COLO829 (cell line): ENCODE measurements at regions not wholly inside any gene's neighbourhood (a gene's known extent, or its start where the extent isn't known, plus 50 kb on each side); places are given as distances from the start of the nearest gene placed in this dataset.
"Not testable (repeated sequence)": the region's sequence is repeated elsewhere in the genome, so short reads cannot be mapped to it uniquely, and the experiment has no call there.

ENCODE experiments used
- DNase-seq: peaks from one replicate; pipeline ENCODE4 v3.0.0; 2012; ENCODE audit warnings: low spot score

GRCh38 chr14:38404616-38405015 is 148.7 kb upstream of the CLEC14A start:
- DNase-seq, result no peak

- no peak for DNase-seq
Observed at GRCh38 chr14:38404100-38404541, 148.2 kb upstream of the CLEC14A start.

- no peak for DNase-seq
Observed at GRCh38 chr14:38400751-38401150, 144.9 kb upstream of the CLEC14A start.

DNA sequence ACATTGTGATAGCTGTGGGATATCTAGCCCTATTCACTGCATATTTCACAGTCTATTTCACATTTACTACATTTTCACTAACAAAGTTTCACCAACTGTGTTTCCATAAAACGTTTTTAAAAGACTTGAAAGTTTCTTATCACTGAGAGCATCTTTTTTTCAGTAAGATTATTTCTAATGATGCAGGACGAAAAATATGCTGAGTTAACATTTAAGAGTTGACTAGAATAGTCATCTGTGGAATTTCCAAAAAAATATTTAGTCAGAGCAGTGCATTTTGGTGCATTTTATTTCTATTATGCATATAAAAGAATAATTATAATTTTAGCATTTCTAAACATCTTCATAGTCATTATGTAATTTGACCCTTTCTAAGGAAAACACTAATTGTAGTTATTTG is 143.8 kb upstream of the CLEC14A start:
- no peak for DNase-seq

- no peak for DNase-seq
Observed at GRCh38 chr14:38394767-38395166, 138.9 kb upstream of the CLEC14A start.

GRCh38 chr14:38394064-38394463 is 138.2 kb upstream of the CLEC14A start:
- DNase-seq, result no peak

- no peak for DNase-seq
Observed at GRCh38 chr14:38391334-38391733, 135.4 kb upstream of the CLEC14A start.

DNA sequence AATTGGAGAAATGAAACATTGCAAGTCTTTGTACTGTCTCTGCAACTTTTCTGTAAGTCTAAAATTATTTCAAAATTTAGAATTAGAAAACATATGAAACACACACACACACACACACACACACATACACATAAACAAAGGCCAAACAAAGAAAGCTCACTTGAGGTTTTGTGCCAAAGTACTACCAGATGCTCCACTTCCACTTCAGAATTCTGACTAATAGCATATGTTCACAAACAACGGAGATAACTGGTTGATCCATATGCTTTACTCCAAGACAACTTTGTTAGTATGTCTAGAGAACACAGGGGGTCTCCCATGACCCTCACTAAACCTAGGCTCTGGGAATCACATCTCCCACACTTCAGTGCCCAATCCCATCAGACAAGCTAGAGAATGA is 133.8 kb upstream of the CLEC14A start:
- DNase-seq, result no peak

GRCh38 chr14:38387821-38388220 is 131.9 kb upstream of the CLEC14A start:
- no peak for DNase-seq

- no peak for DNase-seq
Observed at GRCh38 chr14:38385836-38386235, 129.9 kb upstream of the CLEC14A start.

GRCh38 chr14:38385343-38385742 is 129.4 kb upstream of the CLEC14A start:
- DNase-seq, result no peak

GRCh38 chr14:38384741-38385140 is 128.8 kb upstream of the CLEC14A start:
- no peak for DNase-seq

GRCh38 chr14:38367922-38368321 is 112.0 kb upstream of the CLEC14A start:
- DNase-seq, result no peak

GRCh38 chr14:38366374-38366773 is 110.5 kb upstream of the CLEC14A start:
- no peak for DNase-seq

DNA sequence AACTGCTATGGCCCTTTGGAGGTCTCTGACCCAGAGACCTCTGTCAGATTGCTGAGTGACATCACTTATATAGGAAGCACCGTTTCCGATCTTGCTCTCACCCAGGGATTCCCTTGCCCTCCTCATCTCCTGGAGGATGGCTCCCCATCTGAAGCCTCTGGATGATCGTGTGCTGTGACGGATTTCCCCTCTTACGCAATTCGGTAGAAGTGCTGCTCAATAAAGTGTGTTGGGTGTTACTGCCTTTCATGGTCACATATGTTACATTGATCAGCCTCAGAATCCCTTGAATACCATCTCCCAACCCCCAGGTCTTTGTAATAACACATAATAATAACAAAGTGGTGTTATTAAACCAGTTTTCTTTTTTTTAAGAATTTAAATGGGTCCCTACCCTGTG is 107.3 kb upstream of the CLEC14A start:
- DNase-seq, result no peak

DNA sequence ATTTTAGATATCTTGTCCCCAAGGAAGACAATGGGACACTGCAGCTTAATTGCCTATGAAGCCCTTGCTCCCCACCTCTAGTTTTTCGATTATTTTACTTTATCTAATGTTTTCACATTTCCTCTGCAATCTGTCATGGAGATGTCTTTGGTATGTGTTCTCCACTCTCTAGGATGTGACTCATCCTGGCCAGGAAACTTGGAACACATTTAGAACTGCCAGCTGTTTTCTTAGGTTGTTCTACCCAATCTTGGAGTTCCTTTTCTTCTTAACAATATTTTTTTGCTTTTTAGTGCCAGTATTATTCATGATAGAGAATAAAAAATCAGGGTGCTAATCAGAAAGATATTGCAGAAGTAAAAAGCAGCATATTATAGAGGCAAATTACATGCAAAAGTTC is 101.7 kb upstream of the CLEC14A start:
- no peak for DNase-seq

GRCh38 chr14:38355473-38355872 is 99.6 kb upstream of the CLEC14A start:
- DNase-seq, result not testable (repeated sequence)

DNA sequence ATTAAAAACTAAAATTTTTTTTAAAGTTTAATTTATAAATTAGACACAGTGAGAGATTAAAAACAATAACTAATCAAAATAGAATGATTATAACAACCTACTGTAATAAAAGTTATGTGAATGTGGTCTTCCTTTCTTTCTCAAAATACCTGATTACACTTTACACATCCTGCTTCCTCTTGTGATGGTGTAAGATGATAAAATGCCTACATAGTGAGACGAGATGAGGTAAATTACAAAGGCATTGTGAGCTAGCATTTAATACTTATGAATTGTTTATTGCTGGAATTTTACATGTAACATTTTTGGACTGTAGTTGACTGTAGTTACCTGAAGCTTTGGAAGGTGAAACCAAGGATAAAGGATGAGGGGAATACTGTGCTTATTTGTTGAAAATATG is 94.2 kb upstream of the CLEC14A start:
- no peak for DNase-seq

DNA sequence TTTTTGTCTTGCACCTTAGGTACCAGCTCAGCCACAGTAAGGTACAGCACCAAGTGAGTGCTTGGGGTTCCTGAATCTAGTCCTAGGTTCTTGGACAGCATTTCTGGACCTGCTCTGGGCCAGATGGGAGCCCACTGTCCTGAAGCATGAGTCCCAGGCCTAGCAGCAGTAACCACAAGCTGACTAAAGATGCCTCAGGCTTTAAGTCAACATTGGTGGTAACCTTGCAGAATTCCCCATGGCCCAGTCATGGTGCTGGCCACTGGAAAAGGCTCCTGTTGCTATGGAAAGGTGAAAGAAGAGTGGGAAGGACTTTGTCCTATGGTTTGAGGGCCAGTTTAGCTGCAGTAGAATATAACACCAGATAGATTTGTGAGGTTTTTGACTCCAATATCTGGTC is 86.9 kb upstream of the CLEC14A start:
- no peak for DNase-seq

DNA sequence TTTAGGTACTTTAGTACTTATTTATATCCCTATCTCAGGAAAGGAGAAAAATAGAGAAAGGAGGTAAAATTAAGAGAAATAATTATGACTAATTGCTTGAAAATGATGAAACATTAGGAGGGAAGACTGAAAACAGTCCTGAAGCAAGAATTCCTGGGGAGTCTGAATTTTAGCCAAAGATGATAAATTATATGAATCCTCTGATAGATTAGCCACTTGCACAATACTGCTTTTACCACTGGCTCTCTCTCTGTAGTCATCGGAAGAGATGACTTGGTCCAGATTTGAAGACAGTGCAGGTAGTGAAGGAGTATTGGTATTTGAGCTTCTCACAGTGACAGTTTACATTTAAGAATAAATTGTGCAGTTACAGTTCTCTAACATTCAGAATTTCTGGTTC is 83.8 kb upstream of the CLEC14A start:
- DNase-seq, result no peak

DNA sequence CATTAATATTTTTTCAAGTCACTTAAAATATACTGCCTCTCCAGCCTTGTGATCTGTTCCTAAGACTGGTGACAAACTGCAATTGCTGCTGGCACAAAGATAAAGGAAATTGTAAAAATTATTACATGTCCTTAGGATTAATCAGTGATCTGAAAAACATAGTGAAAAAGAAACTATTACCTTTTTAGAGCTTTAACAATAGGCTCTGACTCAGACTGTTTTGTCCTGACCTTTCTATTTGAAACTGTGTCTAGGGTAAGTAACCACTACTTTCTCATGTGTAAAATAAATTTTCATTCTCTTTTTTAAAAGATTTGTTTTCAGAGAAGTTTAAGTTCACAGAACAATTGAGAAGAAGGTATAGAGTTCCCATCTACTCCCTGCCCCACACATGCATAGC is 80.4 kb upstream of the CLEC14A start:
- no peak for DNase-seq

DNA sequence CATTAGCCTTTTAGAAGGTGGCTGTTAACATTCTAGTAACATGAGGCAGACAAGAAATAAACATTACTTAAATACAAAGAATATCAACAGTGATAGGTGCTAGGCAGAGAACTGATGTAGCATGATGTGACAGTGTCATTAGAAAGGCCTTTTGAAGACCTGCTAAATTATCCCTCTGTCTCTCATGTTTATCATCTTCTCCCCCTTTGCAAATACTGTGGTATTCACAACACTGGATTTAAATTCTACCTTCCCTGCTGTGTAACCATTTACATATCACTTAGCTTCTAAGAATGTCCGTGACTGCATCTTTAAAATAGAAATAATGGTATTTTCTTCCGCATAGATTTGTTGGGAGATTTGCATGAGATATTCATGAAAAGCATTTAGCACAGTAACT is 74.4 kb upstream of the CLEC14A start:
- DNase-seq, result no peak

- no peak for DNase-seq
Observed at GRCh38 chr14:38329246-38329645, 73.4 kb upstream of the CLEC14A start.

DNA sequence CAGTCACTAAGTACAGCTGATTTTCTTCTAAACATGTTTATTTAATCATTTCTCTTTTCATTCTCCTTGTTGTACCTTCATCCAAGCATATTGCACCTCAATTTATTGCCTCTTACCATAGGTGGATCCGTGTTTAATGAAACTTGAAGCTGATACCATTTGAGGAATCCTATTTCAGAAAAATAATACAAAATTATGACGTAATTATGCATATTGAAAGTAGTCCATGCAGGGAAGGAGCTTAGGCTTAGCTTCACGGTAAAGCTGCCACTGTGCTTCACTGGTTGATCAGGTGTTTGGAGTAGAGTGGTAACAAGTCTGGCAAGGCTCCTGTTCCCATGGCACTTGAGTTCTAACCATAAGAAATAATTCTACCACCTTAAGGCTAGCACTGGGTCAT is 61.0 kb upstream of the CLEC14A start:
- DNase-seq, result no peak

- no peak for DNase-seq
Observed at GRCh38 chr14:38311655-38312054, 55.8 kb upstream of the CLEC14A start.
